DND-41 (cell line): ENCODE measurements at regions not wholly inside any gene's neighbourhood (a gene's known extent, or its start where the extent isn't known, plus 50 kb on each side); places are given as distances from the start of the nearest gene placed in this dataset.

Experiments
- EZH2 ChIP-seq: IDR thresholded peaks from 3 replicates; pipeline ENCODE4 v1.6.1; 2012; ENCODE audit warnings: borderline replicate concordance, low read depth, mild to moderate bottlenecking, moderate library complexity, low read length, inconsistent platforms; ENCODE audit not compliant: severe bottlenecking
- TF ChIP-seq, protein P1 (sequence below): IDR thresholded peaks from 2 replicates; pipeline ENCODE4 v1.5.1; 2012; ENCODE audit warnings: borderline replicate concordance, low read length, moderate library complexity, mild to moderate bottlenecking; ENCODE audit not compliant: poor library complexity, severe bottlenecking; ENCODE audit errors: extremely low read depth

DNA sequence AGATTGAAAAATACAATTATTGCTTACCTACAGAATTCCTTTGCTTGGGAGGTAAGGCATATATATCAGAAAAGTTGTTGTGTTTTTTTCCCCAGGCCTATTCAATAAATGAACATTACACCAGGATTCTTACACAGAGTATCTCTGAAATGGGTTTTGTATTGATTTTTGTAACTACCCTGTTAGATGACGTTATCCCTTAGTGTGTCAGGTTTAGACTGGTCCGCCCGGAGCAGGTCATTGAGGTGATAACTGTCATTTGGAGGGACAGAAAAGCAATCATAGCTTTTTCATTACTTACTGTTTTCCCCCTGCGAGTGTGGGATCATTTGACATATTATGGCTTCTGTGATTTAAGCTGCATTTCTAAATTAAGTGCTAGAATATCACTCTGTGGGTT is 715.2 kb upstream of the ADAMTS16 start:
- TF ChIP-seq, protein P1, sequence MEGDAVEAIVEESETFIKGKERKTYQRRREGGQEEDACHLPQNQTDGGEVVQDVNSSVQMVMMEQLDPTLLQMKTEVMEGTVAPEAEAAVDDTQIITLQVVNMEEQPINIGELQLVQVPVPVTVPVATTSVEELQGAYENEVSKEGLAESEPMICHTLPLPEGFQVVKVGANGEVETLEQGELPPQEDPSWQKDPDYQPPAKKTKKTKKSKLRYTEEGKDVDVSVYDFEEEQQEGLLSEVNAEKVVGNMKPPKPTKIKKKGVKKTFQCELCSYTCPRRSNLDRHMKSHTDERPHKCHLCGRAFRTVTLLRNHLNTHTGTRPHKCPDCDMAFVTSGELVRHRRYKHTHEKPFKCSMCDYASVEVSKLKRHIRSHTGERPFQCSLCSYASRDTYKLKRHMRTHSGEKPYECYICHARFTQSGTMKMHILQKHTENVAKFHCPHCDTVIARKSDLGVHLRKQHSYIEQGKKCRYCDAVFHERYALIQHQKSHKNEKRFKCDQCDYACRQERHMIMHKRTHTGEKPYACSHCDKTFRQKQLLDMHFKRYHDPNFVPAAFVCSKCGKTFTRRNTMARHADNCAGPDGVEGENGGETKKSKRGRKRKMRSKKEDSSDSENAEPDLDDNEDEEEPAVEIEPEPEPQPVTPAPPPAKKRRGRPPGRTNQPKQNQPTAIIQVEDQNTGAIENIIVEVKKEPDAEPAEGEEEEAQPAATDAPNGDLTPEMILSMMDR = no peak
- no peak for TF ChIP-seq EZH2
